HEK293T (cell line): ENCODE measurements at regions not wholly inside any gene's neighbourhood (a gene's known extent, or its start where the extent isn't known, plus 50 kb on each side); places are given as distances from the start of the nearest gene placed in this dataset.

Experiments
- BHLHE40 ChIP-seq: fragments of 450-650 bp; IDR thresholded peaks from 2 replicates; pipeline ENCODE4 v1.6.1; 2016; ENCODE audit warnings: mild to moderate bottlenecking, moderate library complexity, borderline replicate concordance
- FOXA1 ChIP-seq: fragments of 450-650 bp; IDR thresholded peaks from 2 replicates; pipeline ENCODE4 v1.6.1; 2016; ENCODE audit warnings: mild to moderate bottlenecking
- HDGF ChIP-seq: fragments of 450-650 bp; IDR thresholded peaks from 2 replicates; pipeline ENCODE4 v1.6.1; 2017; ENCODE audit warnings: antibody characterized with exemption, borderline replicate concordance
- LEF1 ChIP-seq: fragments of 450-650 bp; IDR thresholded peaks from 2 replicates; pipeline ENCODE4 v1.6.1; 2017; ENCODE audit warnings: mild to moderate bottlenecking, borderline replicate concordance
- NFRKB ChIP-seq: fragments of 450-650 bp; IDR thresholded peaks from 2 replicates; pipeline ENCODE4 v1.6.1; 2016; ENCODE audit warnings: mild to moderate bottlenecking, moderate library complexity
- PKNOX1 ChIP-seq: fragments of 450-650 bp; IDR thresholded peaks from 2 replicates; pipeline ENCODE4 v1.6.1; 2016
- SP1 ChIP-seq: fragments of 450-650 bp; IDR thresholded peaks from 2 replicates; pipeline ENCODE4 v1.6.1; 2017
- TARDBP ChIP-seq: fragments of 450-650 bp; IDR thresholded peaks from 2 replicates; pipeline ENCODE4 v1.6.1; 2016
- ZNF384 ChIP-seq: fragments of 450-650 bp; IDR thresholded peaks from 2 replicates; pipeline ENCODE4 v1.6.1; 2016

GRCh38 chr1:194233069-194233468 is 1046.7 kb upstream of the B3GALT2 start:
- TF ChIP-seq HDGF (no peak), PKNOX1 (no peak), TARDBP (no peak), NFRKB (no peak), LEF1 (no peak), BHLHE40 (no peak), FOXA1 (no peak), SP1 (no peak), ZNF384 (no peak)
